Chondrocyte (in vitro differentiated cells): ENCODE measurements at regions not wholly inside any gene's neighbourhood (a gene's known extent, or its start where the extent isn't known, plus 50 kb on each side); places are given as distances from the start of the nearest gene placed in this dataset.

Experiments used
- DNase-seq: peaks from one replicate; pipeline ENCODE4 v3.0.0; 2021; ENCODE audit warnings: mixed read lengths, low spot score
- H3K27ac Mint-ChIP-seq: one replicate; pipeline ENCODE4 v1.8.0; 2021; ENCODE audit warnings: mild to moderate bottlenecking, moderate library complexity, mixed read lengths; ENCODE audit not compliant: unreplicated experiment
- H3K27me3 Mint-ChIP-seq: 2 replicates; pipeline ENCODE4 v1.8.0; 2021; ENCODE audit warnings: low read depth, mixed read lengths
- H3K36me3 Mint-ChIP-seq: 2 replicates; pipeline ENCODE4 v1.8.0; 2021; ENCODE audit warnings: low read depth, mixed read lengths
- H3K4me1 Mint-ChIP-seq: 2 replicates; pipeline ENCODE4 v1.8.0; 2021; ENCODE audit warnings: low read depth, mild to moderate bottlenecking, mixed read lengths
- H3K4me3 Mint-ChIP-seq: one replicate; pipeline ENCODE4 v1.8.0; 2021; ENCODE audit warnings: mild to moderate bottlenecking, moderate library complexity, mixed read lengths; ENCODE audit not compliant: unreplicated experiment
- H3K9me3 Mint-ChIP-seq: 2 replicates; pipeline ENCODE4 v1.8.0; 2021; ENCODE audit warnings: low read depth, mixed read lengths
- TF ChIP-seq, protein P1 (sequence below): fragments of 200-600 bp; sonication (generic); IDR thresholded peaks from 2 replicates; pipeline ENCODE4 v1.5.0; 2021; ENCODE audit warnings: antibody characterized with exemption, mild to moderate bottlenecking, moderate library complexity

GRCh38 chr11:103648670-103649400 is 387.6 kb upstream of the DDI1 start:
- DNase-seq = no peak
- TF ChIP-seq, protein P1, sequence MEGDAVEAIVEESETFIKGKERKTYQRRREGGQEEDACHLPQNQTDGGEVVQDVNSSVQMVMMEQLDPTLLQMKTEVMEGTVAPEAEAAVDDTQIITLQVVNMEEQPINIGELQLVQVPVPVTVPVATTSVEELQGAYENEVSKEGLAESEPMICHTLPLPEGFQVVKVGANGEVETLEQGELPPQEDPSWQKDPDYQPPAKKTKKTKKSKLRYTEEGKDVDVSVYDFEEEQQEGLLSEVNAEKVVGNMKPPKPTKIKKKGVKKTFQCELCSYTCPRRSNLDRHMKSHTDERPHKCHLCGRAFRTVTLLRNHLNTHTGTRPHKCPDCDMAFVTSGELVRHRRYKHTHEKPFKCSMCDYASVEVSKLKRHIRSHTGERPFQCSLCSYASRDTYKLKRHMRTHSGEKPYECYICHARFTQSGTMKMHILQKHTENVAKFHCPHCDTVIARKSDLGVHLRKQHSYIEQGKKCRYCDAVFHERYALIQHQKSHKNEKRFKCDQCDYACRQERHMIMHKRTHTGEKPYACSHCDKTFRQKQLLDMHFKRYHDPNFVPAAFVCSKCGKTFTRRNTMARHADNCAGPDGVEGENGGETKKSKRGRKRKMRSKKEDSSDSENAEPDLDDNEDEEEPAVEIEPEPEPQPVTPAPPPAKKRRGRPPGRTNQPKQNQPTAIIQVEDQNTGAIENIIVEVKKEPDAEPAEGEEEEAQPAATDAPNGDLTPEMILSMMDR = no peak
- no peaks in the 10 kb centered on the region for H3K4me1 Mint-ChIP-seq

GRCh38 chr11:103649401-103649895 is 387.0 kb upstream of the DDI1 start:
- no peak for DNase-seq
- TF ChIP-seq, protein P1 = no peak
- Mint-ChIP-seq H3K36me3 (peaks cover 7% of the 10 kb centered on the region), H3K4me1 (no peaks in the 10 kb centered on the region), H3K27ac (no peak overlapping the region), H3K27me3 (no peaks in the 10 kb centered on the region), H3K4me3 (no peak overlapping the region), H3K9me3 (peaks cover 22% of the 10 kb centered on the region)

More at GRCh38 chr11:103648670-103649400, 387.6 kb upstream of the DDI1 start:
- H3K4me3 Mint-ChIP-seq = no peak overlapping the region
- H3K9me3 Mint-ChIP-seq = peaks cover 22% of the 10 kb centered on the region
- peaks cover 7% of the 10 kb centered on the region for H3K36me3 Mint-ChIP-seq
- H3K27me3 Mint-ChIP-seq = no peaks in the 10 kb centered on the region
- H3K27ac Mint-ChIP-seq = no peak overlapping the region

DNA sequence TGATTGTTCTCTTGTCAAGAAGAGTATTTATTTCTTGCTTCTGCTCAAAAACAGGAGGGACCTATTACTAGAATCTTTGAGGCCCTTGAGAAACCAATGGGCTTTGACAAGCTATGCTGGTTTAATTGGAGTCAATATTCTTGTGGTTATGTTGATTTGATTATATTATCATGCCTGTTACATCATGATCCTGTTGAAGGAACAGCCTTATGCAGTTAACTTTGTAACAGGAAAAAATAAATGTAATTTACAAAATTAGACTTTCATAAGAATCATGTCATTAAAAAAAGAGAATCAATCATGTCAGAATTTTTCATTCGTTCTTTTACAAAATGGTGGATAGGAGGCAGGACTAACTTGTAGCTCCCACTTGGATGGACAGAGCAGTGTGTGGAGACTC is 386.1 kb upstream of the DDI1 start:
- H3K36me3 Mint-ChIP-seq = peaks cover 7% of the 10 kb centered on the region
- no peaks in the 10 kb centered on the region for H3K27me3 Mint-ChIP-seq
- no peak for DNase-seq
- peaks cover 22% of the 10 kb centered on the region for H3K9me3 Mint-ChIP-seq
- TF ChIP-seq, protein P1 = no peak
- H3K27ac Mint-ChIP-seq = no peak overlapping the region
- H3K4me3 Mint-ChIP-seq = no peak overlapping the region
- H3K4me1 Mint-ChIP-seq = no peaks in the 10 kb centered on the region

GRCh38 chr11:103651341-103651998 is 385.0 kb upstream of the DDI1 start:
- no peak overlapping the region for H3K27ac Mint-ChIP-seq
- no peak overlapping the region for H3K4me3 Mint-ChIP-seq
- DNase-seq = no peak
- no peaks in the 10 kb centered on the region for H3K4me1 Mint-ChIP-seq
- peaks cover 7% of the 10 kb centered on the region for H3K36me3 Mint-ChIP-seq
- H3K9me3 Mint-ChIP-seq = peaks cover 22% of the 10 kb centered on the region
- TF ChIP-seq, protein P1 = no peak
- no peaks in the 10 kb centered on the region for H3K27me3 Mint-ChIP-seq

- Mint-ChIP-seq H3K9me3 (peaks cover 22% of the 10 kb centered on the region), H3K4me1 (no peaks in the 10 kb centered on the region), H3K4me3 (no peak overlapping the region), H3K27ac (no peak overlapping the region), H3K27me3 (no peaks in the 10 kb centered on the region), H3K36me3 (peaks cover 7% of the 10 kb centered on the region)
- DNase-seq = no peak
- TF ChIP-seq, protein P1 = no peak
Measured at GRCh38 chr11:103652013-103652412, 384.4 kb upstream of the DDI1 start.
